ENCODE measurements at regions not wholly inside any gene's neighbourhood (a gene's known extent, or its start where the extent isn't known, plus 50 kb on each side); places are given as distances from the start of the nearest gene placed in this dataset.

- TF ChIP-seq CTCF (IDR thresholded peaks at IDR 0.05) (no peak), POLR2A (IDR thresholded peaks at IDR 0.05) (no peak)
These were observed 557.4 kb downstream of the FLRT2 start for GRCh38 chr14:86087377-86087776.
